HepG2 (cell line): ENCODE measurements at regions not wholly inside any gene's neighbourhood (a gene's known extent, or its start where the extent isn't known, plus 50 kb on each side); places are given as distances from the start of the nearest gene placed in this dataset.

Experiments used
- ATAC-seq: fragments of 200-7000 bp; cut with Tn5 transposase; 3 replicates; pipeline ENCODE4 v1.9.1; 2020; ENCODE audit warnings: mild to moderate bottlenecking, moderate library complexity
- BruUV-seq: library from RNA; stranded (reverse); fragments of 400-500 nt; replicated peaks from 2 replicates; lab custom pipeline; 2021; lab: Mats Ljungman, UMichigan
- CTCF ChIA-PET: fragments of 300-600 bp; formaldehyde crosslinking; extraction: SDS; loops from one replicate; lab custom pipeline; 2021; ENCODE audit warnings: low total read pairs, inconsistent platforms, low intra/inter-chr PET ratio; lab: Yijun Ruan, JAX
- POLR2A ChIA-PET: fragments of 350-600 bp; sonication (Branson Sonifier 250); formaldehyde crosslinking; loops from one replicate; lab custom pipeline; 2020; ENCODE audit warnings: antibody characterized with exemption, inconsistent platforms; lab: Yijun Ruan, JAX
- DNase-seq: peaks from one replicate; pipeline ENCODE4 v3.0.0-alpha.2; 2015; ENCODE audit warnings: low spot score
- FAIRE-seq: peaks from 3 replicates; lab custom pipeline; 2011; peaks lifted over from hg19 to GRCh38; lab: Jason Lieb, UNC
- H2AFZ ChIP-seq: one replicate; pipeline ENCODE4 v1.6.1; 2011; ENCODE audit warnings: low read length, inconsistent platforms
- H3K27ac ChIP-seq: fragments of 300-600 bp; 3 replicates; pipeline ENCODE4 v1.8.0; 2011; ENCODE audit warnings: mixed run types, mild to moderate bottlenecking, mixed read lengths, low read length, inconsistent platforms; ENCODE audit not compliant: insufficient read depth; ENCODE audit errors: extremely low read length
- H3K27me3 ChIP-seq, 2 experiments: fragments of 200-600 bp in 1 of 2; 2 replicates in 1 of 2; 3 replicates in 1 of 2; pipeline versions ENCODE4 v1.6.0 to v1.8.0; 2011; ENCODE audit warnings: low read length in 2 of 2, mild to moderate bottlenecking in 2 of 2, moderate library complexity in 2 of 2, inconsistent platforms in 1 of 2; ENCODE audit not compliant: insufficient read depth in 2 of 2, control insufficient read depth in 1 of 2
- H3K36me3 ChIP-seq, 2 experiments: fragments of 200-600 bp in 1 of 2; replicated peaks in 1 of 2; 2 replicates in 1 of 2; 3 replicates in 1 of 2; pipeline versions ENCODE4 v1.5.1 to v1.8.0; 2011; ENCODE audit warnings: low read length in 2 of 2, inconsistent platforms in 1 of 2; ENCODE audit not compliant: insufficient read depth in 2 of 2, control insufficient read depth in 1 of 2
- H3K4me1 ChIP-seq: 2 replicates; pipeline ENCODE4 v1.5.1; 2012; ENCODE audit warnings: low read length, inconsistent platforms; ENCODE audit not compliant: insufficient read depth
- H3K4me2 ChIP-seq: 2 replicates; pipeline ENCODE4 v1.6.0; 2011; ENCODE audit warnings: low read depth, low read length, inconsistent platforms
- H3K4me3 ChIP-seq, 3 experiments: fragments of 200-600 bp in 1 of 3; sonication (generic), shearing (Covaris generic) in 1 of 3; replicated peaks in 1 of 3; 2 replicates each; pipeline ENCODE4 v1.5.1; 2011 to 2016; ENCODE audit warnings: low read length in 3 of 3, inconsistent platforms in 2 of 3, low read depth in 2 of 3, mild to moderate bottlenecking in 2 of 3, control low read depth in 1 of 3, mixed read lengths in 1 of 3; ENCODE audit not compliant: insufficient read depth in 1 of 3
- H3K79me2 ChIP-seq: one replicate; pipeline ENCODE4 v1.6.1; 2011; ENCODE audit warnings: low read length, inconsistent platforms; ENCODE audit not compliant: insufficient read depth
- H3K9ac ChIP-seq: 2 replicates; pipeline ENCODE4 v1.6.0; 2011; ENCODE audit warnings: mild to moderate bottlenecking, low read depth, low read length, inconsistent platforms; ENCODE audit not compliant: insufficient read depth
- H3K9me3 ChIP-seq: 2 replicates; pipeline ENCODE4 v1.5.1; 2012; ENCODE audit warnings: mild to moderate bottlenecking, low read length
- H4K20me1 ChIP-seq: 2 replicates; pipeline ENCODE4 v1.6.0; 2011; ENCODE audit warnings: inconsistent platforms, mild to moderate bottlenecking, low read length, moderate library complexity; ENCODE audit not compliant: insufficient read depth
- ARNT2 ChIP-seq: sonication (generic); formaldehyde crosslinking; IDR thresholded peaks from 2 replicates; pipeline ENCODE4 v1.8.0; 2022; ENCODE audit warnings: mild to moderate bottlenecking, low read depth, missing genetic modification reagents, moderate library complexity
- ARNTL ChIP-seq: sonication (generic); formaldehyde crosslinking; IDR thresholded peaks from 2 replicates; pipeline ENCODE4 v1.4.0; 2020; ENCODE audit warnings: mild to moderate bottlenecking, missing genetic modification reagents
- BCL6 ChIP-seq: IDR thresholded peaks from 2 replicates; pipeline ENCODE4 v1.6.1; 2016; ENCODE audit warnings: missing genetic modification reagents, missing compliant biosample characterization
- CAMTA2 ChIP-seq: sonication (generic); formaldehyde crosslinking; IDR thresholded peaks from 2 replicates; pipeline ENCODE4 v1.4.0; 2020; ENCODE audit warnings: mild to moderate bottlenecking, missing genetic modification reagents, borderline replicate concordance
- CBX5 ChIP-seq: sonication (generic); formaldehyde crosslinking; IDR thresholded peaks from 2 replicates; pipeline ENCODE4 v1.4.0; 2020; ENCODE audit warnings: missing genetic modification reagents, borderline replicate concordance
- GZF1 ChIP-seq: sonication (generic); formaldehyde crosslinking; IDR thresholded peaks from 2 replicates; pipeline ENCODE4 v1.5.1; 2020; ENCODE audit warnings: mild to moderate bottlenecking, missing genetic modification reagents
- MIER2 ChIP-seq: IDR thresholded peaks from 2 replicates; pipeline ENCODE4 v1.6.1; 2016; ENCODE audit warnings: missing biosample characterization, missing genetic modification reagents
- MYC ChIP-seq: sonication (generic); formaldehyde crosslinking; IDR thresholded peaks from 2 replicates; pipeline ENCODE4 v1.9.0; 2021; ENCODE audit warnings: missing genetic modification reagents, borderline replicate concordance
- NFRKB ChIP-seq: fragments of 450-650 bp; IDR thresholded peaks from 2 replicates; pipeline ENCODE4 v1.6.1; 2017
- ZBTB14 ChIP-seq: sonication (generic); formaldehyde crosslinking; IDR thresholded peaks from 2 replicates; pipeline ENCODE4 v1.4.0; 2020; ENCODE audit warnings: missing genetic modification reagents
- ZNF17 ChIP-seq: sonication (generic); formaldehyde crosslinking; IDR thresholded peaks from 2 replicates; pipeline ENCODE4 v1.5.0; 2020; ENCODE audit warnings: mild to moderate bottlenecking, missing genetic modification reagents
- ZNF256 ChIP-seq: sonication (generic); formaldehyde crosslinking; conservative IDR thresholded peaks from 2 replicates; pipeline ENCODE4 v1.4.0; 2020; ENCODE audit warnings: missing genetic modification reagents
- ZSCAN12 ChIP-seq: sonication (generic); formaldehyde crosslinking; IDR thresholded peaks from 2 replicates; pipeline ENCODE4 v1.9.0; 2021; ENCODE audit warnings: mild to moderate bottlenecking, missing genetic modification reagents
- WGBS: methylation state at CpG from one replicate; pipeline ENCODE4 v1.1.6; 2017; ENCODE audit warnings: low lambda C conversion rate; 5-methylcytosine and 5-hydroxymethylcytosine counted together
- in situ Hi-C: cut with HindIII; loops from 2 replicates; pipeline ENCODE4 v1.10.0; 2017; ENCODE audit warnings: low pct_unique_long_range_greater_than_20kb; ENCODE audit not compliant: extremely low pct_ligation_motif_present
- intact Hi-C: fragments of 100-400 bp; cut with micrococcal nuclease; formaldehyde crosslinking; loops from one replicate; pipeline ENCODE4 v1.10.0; 2022; ENCODE audit not compliant: unreplicated experiment
- TF ChIP-seq, protein P1 (sequence below): sonication (generic); formaldehyde crosslinking; IDR thresholded peaks from 2 replicates; pipeline ENCODE4 v1.5.0; 2020; ENCODE audit warnings: missing genetic modification reagents

DNA sequence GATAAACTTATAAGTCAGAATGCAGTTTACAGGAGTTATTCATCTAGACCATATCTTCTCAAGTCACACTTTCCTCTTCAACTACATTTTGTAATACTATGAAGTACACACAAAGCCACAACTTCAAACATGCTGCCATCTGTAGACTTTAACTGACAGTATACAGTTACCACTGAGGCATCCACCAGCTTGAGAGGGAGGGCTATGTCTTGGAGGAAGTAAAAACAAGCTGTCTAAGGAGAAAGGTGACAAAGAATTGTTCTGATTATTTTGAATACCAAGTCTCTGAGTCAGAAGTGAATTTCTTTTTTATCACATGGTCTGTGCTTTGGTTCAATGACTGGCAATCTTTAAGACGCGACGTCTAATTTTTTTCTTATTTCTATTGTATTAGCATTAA lies 97.6 kb upstream of the CDH10 start:
- H3K27me3 ChIP-seq, result no peaks in the 10 kb centered on the region; a peak in 1 of 5 replicates
- peaks cover 52% of the 10 kb centered on the region for H3K9me3 ChIP-seq
- no peaks in the 10 kb centered on the region for H3K79me2 ChIP-seq
- no peak for TF ChIP-seq MIER2 (CRISPR knock-in tag)
- TF ChIP-seq ZBTB14 (CRISPR knock-in tag), result no peak
- no peak for TF ChIP-seq CBX5 (CRISPR knock-in tag)
- ChIA-PET POLR2A (no interaction called here), CTCF (no interaction called here)
- WGBS, result 95% methylated on average over 3 of the region's 3 CpGs
- no peaks in the 10 kb centered on the region for H4K20me1 ChIP-seq
- no peaks in the 10 kb centered on the region for H3K36me3 ChIP-seq
- BruUV-seq, result no TSS peak
- ATAC-seq (no peak), FAIRE-seq (no peak), DNase-seq (no peak)
- H3K4me2 ChIP-seq, result no peak overlapping the region
- intact Hi-C loops, result no loop called here
- H3K27ac ChIP-seq, result no peak overlapping the region
- in situ Hi-C loops, result no loop called here
- no peak overlapping the region for H3K4me3 ChIP-seq
- no peak overlapping the region for H3K9ac ChIP-seq
- H3K4me1 ChIP-seq, result no peaks in the 10 kb centered on the region
- no peak overlapping the region for H2AFZ ChIP-seq

DNA sequence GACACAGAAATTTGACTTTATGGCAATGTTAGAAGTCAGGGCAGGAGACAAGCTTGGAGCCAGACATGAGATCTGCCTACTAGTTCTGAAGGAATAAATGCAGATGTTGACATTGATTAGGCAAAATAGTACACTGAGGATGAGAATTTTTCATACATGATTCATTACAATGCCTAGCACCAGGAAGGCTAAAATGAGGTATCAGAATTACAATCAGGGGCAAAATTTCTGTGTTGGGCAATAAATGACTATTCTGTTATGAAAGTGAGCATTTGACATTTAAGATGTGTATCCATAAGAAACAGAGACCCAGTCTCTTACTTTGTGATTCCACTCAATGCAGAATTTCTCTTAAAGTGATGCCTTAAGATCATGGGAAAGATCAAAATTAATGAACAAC lies 92.4 kb upstream of the CDH10 start:
- no peaks in the 10 kb centered on the region; a peak in 1 of 5 replicates for H3K27me3 ChIP-seq
- H3K27ac ChIP-seq, result no peak overlapping the region
- intact Hi-C loops (no loop called here), in situ Hi-C loops (no loop called here)
- H3K9me3 ChIP-seq, result peaks cover 57% of the 10 kb centered on the region
- ChIA-PET CTCF (no interaction called here), POLR2A (no interaction called here)
- H3K9ac ChIP-seq, result no peak overlapping the region
- ATAC-seq (no peak), FAIRE-seq (no peak), DNase-seq (no peak)
- BruUV-seq, result no TSS peak
- H4K20me1 ChIP-seq, result no peaks in the 10 kb centered on the region
- TF ChIP-seq ZSCAN12, result no peak
- TF ChIP-seq CAMTA2 (CRISPR knock-in tag), result no peak
- TF ChIP-seq ZNF17 (CRISPR knock-in tag), result no peak
- no peak for TF ChIP-seq NFRKB
- no peak for TF ChIP-seq GZF1 (CRISPR knock-in tag)
- TF ChIP-seq, protein P1, sequence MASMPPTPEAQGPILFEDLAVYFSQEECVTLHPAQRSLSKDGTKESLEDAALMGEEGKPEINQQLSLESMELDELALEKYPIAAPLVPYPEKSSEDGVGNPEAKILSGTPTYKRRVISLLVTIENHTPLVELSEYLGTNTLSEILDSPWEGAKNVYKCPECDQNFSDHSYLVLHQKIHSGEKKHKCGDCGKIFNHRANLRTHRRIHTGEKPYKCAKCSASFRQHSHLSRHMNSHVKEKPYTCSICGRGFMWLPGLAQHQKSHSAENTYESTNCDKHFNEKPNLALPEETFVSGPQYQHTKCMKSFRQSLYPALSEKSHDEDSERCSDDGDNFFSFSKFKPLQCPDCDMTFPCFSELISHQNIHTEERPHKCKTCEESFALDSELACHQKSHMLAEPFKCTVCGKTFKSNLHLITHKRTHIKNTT, result no peak
- no peak for TF ChIP-seq BCL6
- TF ChIP-seq ZNF256 (CRISPR knock-in tag), result no peak
- TF ChIP-seq ARNTL, result no peak
- no peak for TF ChIP-seq ARNT2
- TF ChIP-seq MYC (CRISPR knock-in tag), result no peak
- H3K4me3 ChIP-seq, result no peak overlapping the region
- no peaks in the 10 kb centered on the region for H3K36me3 ChIP-seq
- H3K4me1 ChIP-seq, result no peaks in the 10 kb centered on the region
- H2AFZ ChIP-seq, result no peak overlapping the region
- no peaks in the 10 kb centered on the region for H3K79me2 ChIP-seq
- H3K4me2 ChIP-seq, result no peak overlapping the region
